Endothelial cell of umbilical vein (primary cell): ENCODE measurements at regions not wholly inside any gene's neighbourhood (a gene's known extent, or its start where the extent isn't known, plus 50 kb on each side); places are given as distances from the start of the nearest gene placed in this dataset.

Experiments used
- BruUV-seq: library from RNA; stranded (reverse); fragments of 400-500 nt; replicated peaks from 2 replicates; lab custom pipeline; 2021; lab: Mats Ljungman, UMichigan
- CTCF ChIA-PET: fragments of 300-600, 350-600 bp; sonication (Branson Sonifier 250); formaldehyde crosslinking; loops from one replicate; lab custom pipeline; 2021; ENCODE audit warnings: antibody characterized with exemption, inconsistent platforms; lab: Charles Lee
- POLR2A ChIA-PET: fragments of 300-600, 350-600 bp; sonication (Branson Sonifier 250); formaldehyde crosslinking; loops from one replicate; lab custom pipeline; 2021; ENCODE audit warnings: antibody characterized with exemption, inconsistent platforms; lab: Charles Lee
- DNase-seq: peaks from one replicate; pipeline ENCODE4 v3.0.0-alpha.2; 2011; ENCODE audit warnings: low read depth, low spot score
- FAIRE-seq: peaks from 2 replicates; lab custom pipeline; 2011; peaks lifted over from hg19 to GRCh38; lab: Jason Lieb, UNC
- H2AFZ ChIP-seq: 2 replicates; pipeline ENCODE4 v1.6.0; 2012; ENCODE audit warnings: low read depth, low read length, control low read depth, inconsistent platforms
- H3K27ac ChIP-seq: 2 replicates; pipeline ENCODE4 v1.5.1; 2011; ENCODE audit warnings: low read depth, mild to moderate bottlenecking, control low read depth, low read length, moderate library complexity; ENCODE audit not compliant: insufficient read depth
- H3K27me3 ChIP-seq, 2 experiments: 2 replicates each; pipeline versions ENCODE4 v1.6.0 to v1.6.1; 2011; ENCODE audit warnings: low read length in 2 of 2, mixed read lengths in 1 of 2; ENCODE audit not compliant: control insufficient read depth in 2 of 2, insufficient read depth in 2 of 2
- H3K36me3 ChIP-seq, 2 experiments: 2 replicates in 1 of 2; 3 replicates in 1 of 2; pipeline ENCODE4 v1.5.1; 2011; ENCODE audit warnings: low read length in 2 of 2, mild to moderate bottlenecking in 1 of 2, moderate library complexity in 1 of 2; ENCODE audit not compliant: control insufficient read depth in 2 of 2, insufficient read depth in 2 of 2; ENCODE audit errors: extremely low read depth in 1 of 2
- H3K4me1 ChIP-seq: 3 replicates; pipeline ENCODE4 v1.5.1; 2011; ENCODE audit warnings: mild to moderate bottlenecking, low read length; ENCODE audit not compliant: control insufficient read depth, insufficient read depth; ENCODE audit errors: extremely low read depth
- H3K4me2 ChIP-seq: 2 replicates; pipeline ENCODE4 v1.6.1; 2011; ENCODE audit warnings: low read length, control low read depth, mixed read lengths; ENCODE audit not compliant: insufficient read depth
- H3K4me3 ChIP-seq, 3 experiments: fragments of 200-600 bp in 1 of 3; sonication (generic), shearing (Covaris generic) in 1 of 3; replicated peaks in 1 of 3; 2 replicates each; pipeline ENCODE4 v1.5.1; 2011 to 2016; ENCODE audit warnings: control low read depth in 3 of 3, low read length in 3 of 3, mild to moderate bottlenecking in 2 of 3, inconsistent platforms in 1 of 3, low read depth in 1 of 3, moderate library complexity in 1 of 3; ENCODE audit not compliant: insufficient read depth in 1 of 3
- H3K79me2 ChIP-seq: 2 replicates; pipeline ENCODE4 v1.6.0; 2012; ENCODE audit warnings: low read length, inconsistent platforms; ENCODE audit not compliant: control insufficient read depth, insufficient read depth
- H3K9ac ChIP-seq: replicated peaks from 2 replicates; pipeline ENCODE3; 2011; ENCODE audit warnings: low read length, control low read depth; ENCODE audit not compliant: insufficient read depth; ENCODE audit errors: extremely low read depth
- H3K9me1 ChIP-seq: replicated peaks from 3 replicates; pipeline ENCODE4 v1.6.0; 2011; ENCODE audit warnings: mild to moderate bottlenecking, low read length; ENCODE audit not compliant: control insufficient read depth, insufficient read depth; ENCODE audit errors: extremely low read depth
- H3K9me3 ChIP-seq: replicated peaks from 2 replicates; pipeline ENCODE4 v1.5.1; 2012; ENCODE audit warnings: low read length, inconsistent platforms; ENCODE audit not compliant: control insufficient read depth, insufficient read depth
- H4K20me1 ChIP-seq: replicated peaks from 2 replicates; pipeline ENCODE3; 2011; ENCODE audit warnings: mild to moderate bottlenecking, low read length; ENCODE audit not compliant: control insufficient read depth, insufficient read depth; ENCODE audit errors: extremely low read depth
- EZH2 ChIP-seq: IDR thresholded peaks from 2 replicates; pipeline ENCODE4 v1.6.1; 2012; ENCODE audit warnings: borderline replicate concordance, low read depth, mild to moderate bottlenecking, moderate library complexity, low read length, inconsistent platforms; ENCODE audit not compliant: severe bottlenecking
- FOS ChIP-seq: IDR thresholded peaks from 2 replicates; pipeline ENCODE4 v1.6.1; 2011; ENCODE audit warnings: mild to moderate bottlenecking, low read length, moderate library complexity, borderline replicate concordance; ENCODE audit not compliant: insufficient read depth
- GATA2 ChIP-seq: IDR thresholded peaks from 2 replicates; pipeline ENCODE4 v1.7.0; 2011; ENCODE audit warnings: low read depth, mild to moderate bottlenecking, moderate library complexity, mixed read lengths, low read length; ENCODE audit not compliant: insufficient read length, insufficient read depth
- JUN ChIP-seq: IDR thresholded peaks from 2 replicates; pipeline ENCODE4 v1.6.1; 2011; ENCODE audit warnings: borderline replicate concordance, low read depth; ENCODE audit not compliant: insufficient read length, insufficient read depth
- MAX ChIP-seq: IDR thresholded peaks from 2 replicates; pipeline ENCODE4 v1.6.1; 2011; ENCODE audit not compliant: insufficient read depth, insufficient read length
- MYC ChIP-seq: IDR thresholded peaks from one replicate; pipeline ENCODE4 v1.6.1; 2011; ENCODE audit warnings: mild to moderate bottlenecking, low read depth, low read length
- POLR2A ChIP-seq: IDR thresholded peaks from 2 replicates; pipeline ENCODE4 v1.6.1; 2012; ENCODE audit warnings: low read depth, mild to moderate bottlenecking, control low read depth, low read length
- POLR2AphosphoS5 ChIP-seq: IDR thresholded peaks from 2 replicates; pipeline ENCODE4 v1.6.1; 2012; ENCODE audit warnings: low read depth, mild to moderate bottlenecking, control low read depth, low read length, moderate library complexity; ENCODE audit not compliant: insufficient read depth
- dilution Hi-C: fragments of 300-500 bp; cut with MboI; formaldehyde crosslinking; loops from one replicate; pipeline ENCODE4 v1.15.0; 2019; ENCODE audit warnings: low sequenced_read_pairs; ENCODE audit not compliant: extremely low pct_ligation_motif_present
- intact Hi-C: fragments of 100-400 bp; cut with micrococcal nuclease; formaldehyde crosslinking; loops from one replicate; pipeline ENCODE4 v1.10.0; 2022
- TF ChIP-seq, protein P1 (sequence below), 2 donors: IDR thresholded peaks; 1 replicate in 1 of 2; 2 replicates in 1 of 2; pipeline ENCODE4 v1.5.1; 2011; ENCODE audit warnings: low read length in 2 of 2, mild to moderate bottlenecking in 2 of 2, moderate library complexity in 2 of 2, control low read depth in 1 of 2, inconsistent platforms in 1 of 2, low read depth in 1 of 2; ENCODE audit not compliant: insufficient read depth in 1 of 2; ENCODE audit errors: extremely low read depth in 1 of 2

GRCh38 chr7:98557538-98558031, 59.5 kb upstream of the NPTX2 start:
- Histone ChIP-seq H3K9me3 (no peaks in the 10 kb centered on the region), H4K20me1 (no peaks in the 10 kb centered on the region), H3K27me3 (no peaks in the 10 kb centered on the region), H3K79me2 (no peaks in the 10 kb centered on the region), H3K9ac (no peak overlapping the region), H3K4me2 (no peak overlapping the region), H3K36me3 (no peaks in the 10 kb centered on the region), H2AFZ (no peak overlapping the region), H3K27ac (no peak overlapping the region), H3K4me1 (no peaks in the 10 kb centered on the region), H3K9me1 (no peaks in the 10 kb centered on the region), H3K4me3 (no peak overlapping the region)
- POLR2A ChIA-PET: no interaction called here
- FAIRE-seq (no peak), DNase-seq (no peak)
- intact Hi-C loops (no loop called here), dilution Hi-C loops (no loop called here)
- TF ChIP-seq MYC (no peak), GATA2 (no peak), JUN (no peak), MAX (no peak), EZH2 (no peak)
- no TSS peak for BruUV-seq
- CTCF ChIA-PET: no interaction called here

DNA sequence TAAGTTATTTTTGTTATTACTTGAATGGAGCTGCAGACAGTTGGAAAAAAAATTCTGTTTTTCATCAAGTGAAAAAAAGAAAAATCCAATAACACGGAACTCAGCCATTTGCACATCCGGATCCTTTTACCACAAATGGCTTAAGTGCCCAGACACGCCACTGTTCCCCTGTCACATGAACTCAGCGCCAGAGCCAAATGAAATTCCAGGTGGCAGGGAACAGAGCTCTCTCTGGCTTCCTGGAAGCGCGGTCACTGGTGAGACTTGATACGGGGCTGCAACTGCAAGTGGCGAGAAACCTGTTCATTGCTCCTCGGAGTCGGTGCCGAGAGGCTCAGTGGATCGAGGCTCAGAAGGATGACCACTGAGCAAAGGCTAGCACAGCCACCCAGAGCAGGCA, 60.8 kb upstream of the NPTX2 start:
- Histone ChIP-seq H3K9ac (no peak overlapping the region), H4K20me1 (no peaks in the 10 kb centered on the region), H2AFZ (no peak overlapping the region), H3K36me3 (no peaks in the 10 kb centered on the region), H3K4me3 (no peak overlapping the region), H3K4me2 (no peak overlapping the region), H3K79me2 (no peaks in the 10 kb centered on the region), H3K4me1 (no peaks in the 10 kb centered on the region), H3K27ac (no peak overlapping the region), H3K9me3 (no peaks in the 10 kb centered on the region), H3K9me1 (no peaks in the 10 kb centered on the region), H3K27me3 (no peaks in the 10 kb centered on the region)
- no peak for FAIRE-seq
- POLR2A ChIA-PET: no interaction called here
- TF ChIP-seq EZH2 (no peak), MAX (no peak), POLR2AphosphoS5 (no peak), GATA2 (no peak), FOS (no peak), MYC (no peak), POLR2A (no peak), JUN (no peak)
- TF ChIP-seq, protein P1, sequence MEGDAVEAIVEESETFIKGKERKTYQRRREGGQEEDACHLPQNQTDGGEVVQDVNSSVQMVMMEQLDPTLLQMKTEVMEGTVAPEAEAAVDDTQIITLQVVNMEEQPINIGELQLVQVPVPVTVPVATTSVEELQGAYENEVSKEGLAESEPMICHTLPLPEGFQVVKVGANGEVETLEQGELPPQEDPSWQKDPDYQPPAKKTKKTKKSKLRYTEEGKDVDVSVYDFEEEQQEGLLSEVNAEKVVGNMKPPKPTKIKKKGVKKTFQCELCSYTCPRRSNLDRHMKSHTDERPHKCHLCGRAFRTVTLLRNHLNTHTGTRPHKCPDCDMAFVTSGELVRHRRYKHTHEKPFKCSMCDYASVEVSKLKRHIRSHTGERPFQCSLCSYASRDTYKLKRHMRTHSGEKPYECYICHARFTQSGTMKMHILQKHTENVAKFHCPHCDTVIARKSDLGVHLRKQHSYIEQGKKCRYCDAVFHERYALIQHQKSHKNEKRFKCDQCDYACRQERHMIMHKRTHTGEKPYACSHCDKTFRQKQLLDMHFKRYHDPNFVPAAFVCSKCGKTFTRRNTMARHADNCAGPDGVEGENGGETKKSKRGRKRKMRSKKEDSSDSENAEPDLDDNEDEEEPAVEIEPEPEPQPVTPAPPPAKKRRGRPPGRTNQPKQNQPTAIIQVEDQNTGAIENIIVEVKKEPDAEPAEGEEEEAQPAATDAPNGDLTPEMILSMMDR (IDR thresholded peaks at IDR 0.05; ENCODE audit: extremely low read depth in 1 of 2, insufficient read depth in 1 of 2, low read depth in 1 of 2, low read length in 2 of 2): no peak
- intact Hi-C loops (no loop called here), dilution Hi-C loops (no loop called here)
- CTCF ChIA-PET: no interaction called here
- no peak for DNase-seq
- BruUV-seq: no TSS peak
